Fibroblast of mammary gland (primary cell): ENCODE measurements at regions not wholly inside any gene's neighbourhood (a gene's known extent, or its start where the extent isn't known, plus 50 kb on each side); places are given as distances from the start of the nearest gene placed in this dataset.

Source experiments
- DNase-seq: peaks from one replicate; pipeline ENCODE4 v3.0.0-alpha.2; 2010; ENCODE audit warnings: low read depth
- H3K4me3 ChIP-seq: 2 replicates; pipeline ENCODE4 v1.5.1; 2011; ENCODE audit warnings: low read depth, mild to moderate bottlenecking, low read length, moderate library complexity; ENCODE audit not compliant: control insufficient read depth
- CTCF ChIP-seq: conservative IDR thresholded peaks from 2 replicates; pipeline ENCODE4 v1.5.1; 2011; ENCODE audit warnings: low read depth, low read length, inconsistent platforms; ENCODE audit not compliant: control insufficient read depth, insufficient read depth

GRCh38 chr18:54679318-54680149, 88.5 kb downstream of the DYNAP start:
- peak; percentile 61 for TF ChIP-seq CTCF
- DNase-seq = peak; percentile 89
- H3K4me3 ChIP-seq = no peak overlapping the region

GRCh38 chr18:54684784-54685183, 93.7 kb downstream of the DYNAP start:
- TF ChIP-seq CTCF = no peak
- DNase-seq = peak; percentile 69

GRCh38 chr18:54689319-54689718, 98.3 kb downstream of the DYNAP start:
- H3K4me3 ChIP-seq = no peak overlapping the region
- DNase-seq = no peak
- no peak for TF ChIP-seq CTCF

More at GRCh38 chr18:54684784-54685183, 93.7 kb downstream of the DYNAP start:
- no peak overlapping the region for H3K4me3 ChIP-seq

GRCh38 chr18:54690198-54690597, 99.2 kb downstream of the DYNAP start:
- no peak for TF ChIP-seq CTCF
- peak; percentile 82 for DNase-seq
- no peak overlapping the region for H3K4me3 ChIP-seq

GRCh38 chr18:54692463-54692862, 101.4 kb downstream of the DYNAP start:
- H3K4me3 ChIP-seq = no peak overlapping the region
- no peak for TF ChIP-seq CTCF
- no peak for DNase-seq

- no peak overlapping the region for H3K4me3 ChIP-seq
- DNase-seq = no peak
- TF ChIP-seq CTCF = no peak
These were observed 105.7 kb downstream of the DYNAP start for GRCh38 chr18:54696616-54697293.

GRCh38 chr18:54700580-54700979, 109.5 kb downstream of the DYNAP start:
- no peak for TF ChIP-seq CTCF
- peak; percentile 7 for DNase-seq
- no peak overlapping the region for H3K4me3 ChIP-seq
